ENCODE measurements at regions not wholly inside any gene's neighbourhood (a gene's known extent, or its start where the extent isn't known, plus 50 kb on each side); places are given as distances from the start of the nearest gene placed in this dataset.

DNA sequence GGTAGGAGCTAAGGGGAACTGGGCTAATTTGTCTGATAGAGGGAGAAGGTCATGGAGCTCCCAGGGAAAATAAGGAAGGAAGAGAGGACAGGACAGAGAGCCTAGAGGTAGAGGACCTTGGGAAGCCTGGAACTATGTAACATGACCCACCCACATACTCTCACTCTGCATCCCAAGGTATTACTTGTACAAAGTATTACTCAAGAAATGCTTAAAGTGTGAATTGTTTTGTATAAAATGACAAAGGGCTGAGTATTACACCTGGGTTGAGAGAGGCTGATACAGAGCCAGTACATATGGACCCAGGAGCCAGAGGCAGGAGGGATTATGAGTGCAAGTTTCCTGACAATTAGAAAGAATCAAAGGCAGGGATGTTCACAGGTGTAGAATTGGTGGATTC is 80.5 kb upstream of the ANKRD55 start:
- TF ChIP-seq POLR2AphosphoS5 (IDR thresholded peaks at IDR 0.05; ENCODE audit: low read depth) (no peak), SPI1 (IDR thresholded peaks at IDR 0.05; ENCODE audit: borderline replicate concordance, low read depth) (no peak)
- TF ChIP-seq, protein P1, sequence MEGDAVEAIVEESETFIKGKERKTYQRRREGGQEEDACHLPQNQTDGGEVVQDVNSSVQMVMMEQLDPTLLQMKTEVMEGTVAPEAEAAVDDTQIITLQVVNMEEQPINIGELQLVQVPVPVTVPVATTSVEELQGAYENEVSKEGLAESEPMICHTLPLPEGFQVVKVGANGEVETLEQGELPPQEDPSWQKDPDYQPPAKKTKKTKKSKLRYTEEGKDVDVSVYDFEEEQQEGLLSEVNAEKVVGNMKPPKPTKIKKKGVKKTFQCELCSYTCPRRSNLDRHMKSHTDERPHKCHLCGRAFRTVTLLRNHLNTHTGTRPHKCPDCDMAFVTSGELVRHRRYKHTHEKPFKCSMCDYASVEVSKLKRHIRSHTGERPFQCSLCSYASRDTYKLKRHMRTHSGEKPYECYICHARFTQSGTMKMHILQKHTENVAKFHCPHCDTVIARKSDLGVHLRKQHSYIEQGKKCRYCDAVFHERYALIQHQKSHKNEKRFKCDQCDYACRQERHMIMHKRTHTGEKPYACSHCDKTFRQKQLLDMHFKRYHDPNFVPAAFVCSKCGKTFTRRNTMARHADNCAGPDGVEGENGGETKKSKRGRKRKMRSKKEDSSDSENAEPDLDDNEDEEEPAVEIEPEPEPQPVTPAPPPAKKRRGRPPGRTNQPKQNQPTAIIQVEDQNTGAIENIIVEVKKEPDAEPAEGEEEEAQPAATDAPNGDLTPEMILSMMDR (IDR thresholded peaks at IDR 0.05; ENCODE audit: insufficient read depth, low read length): no peak

All from HL-60 (cell line).